DOHH2 (cell line): ENCODE measurements at regions not wholly inside any gene's neighbourhood (a gene's known extent, or its start where the extent isn't known, plus 50 kb on each side); places are given as distances from the start of the nearest gene placed in this dataset.

Source experiments
- H3F3A ChIP-seq: fragments of 200-600 bp; sonication (generic), shearing (Covaris generic); 2 replicates; pipeline ENCODE4 v1.6.0; 2016; ENCODE audit warnings: antibody characterized with exemption, mild to moderate bottlenecking; ENCODE audit not compliant: control insufficient read depth, insufficient read depth
- H3K27ac ChIP-seq: fragments of 200-600 bp; sonication (generic); 2 replicates; pipeline ENCODE4 v1.5.1; 2014; ENCODE audit warnings: low read depth, mild to moderate bottlenecking, low read length, moderate library complexity
- H3K27me3 ChIP-seq: fragments of 200-600 bp; sonication (generic); 2 replicates; pipeline ENCODE4 v1.6.1; 2014; ENCODE audit warnings: mild to moderate bottlenecking, low read length, mixed read lengths; ENCODE audit not compliant: control insufficient read depth
- H3K36me3 ChIP-seq: fragments of 200-600 bp; sonication (generic); 2 replicates; pipeline ENCODE4 v1.6.1; 2014; ENCODE audit warnings: mild to moderate bottlenecking, low read length, moderate library complexity, mixed read lengths; ENCODE audit not compliant: control insufficient read depth
- H3K4me1 ChIP-seq: fragments of 200-600 bp; sonication (generic); 2 replicates; pipeline ENCODE4 v1.6.1; 2014; ENCODE audit warnings: mild to moderate bottlenecking, low read length, mixed read lengths; ENCODE audit not compliant: control insufficient read depth
- H3K4me2 ChIP-seq: fragments of 200-600 bp; sonication (generic); 2 replicates; pipeline ENCODE4 v1.6.0; 2014; ENCODE audit warnings: mild to moderate bottlenecking, low read length, moderate library complexity
- H3K4me3 ChIP-seq: fragments of 200-600 bp; sonication (generic); 2 replicates; pipeline ENCODE4 v1.5.1; 2014; ENCODE audit warnings: mild to moderate bottlenecking, low read length, mixed read lengths
- H3K79me2 ChIP-seq: fragments of 200-600 bp; sonication (generic); 2 replicates; pipeline ENCODE4 v1.6.1; 2014; ENCODE audit warnings: mild to moderate bottlenecking, low read length, mixed read lengths; ENCODE audit not compliant: control insufficient read depth
- H3K9me2 ChIP-seq: fragments of 200-600 bp; sonication (generic); replicated peaks from 2 replicates; pipeline ENCODE4 v1.6.1; 2014; ENCODE audit warnings: mild to moderate bottlenecking, low read length, mixed read lengths; ENCODE audit not compliant: control insufficient read depth
- H3K9me3 ChIP-seq: fragments of 200-600 bp; sonication (generic); 2 replicates; pipeline ENCODE4 v1.6.1; 2014; ENCODE audit warnings: antibody characterized with exemption, low read length, mixed read lengths; ENCODE audit not compliant: control insufficient read depth, insufficient read depth
- H4K20me1 ChIP-seq: fragments of 200-600 bp; sonication (generic); 2 replicates; pipeline ENCODE4 v1.6.0; 2014; ENCODE audit warnings: low read depth, mild to moderate bottlenecking, antibody characterized with exemption, low read length, moderate library complexity; ENCODE audit not compliant: control insufficient read depth, insufficient read depth
- EZH2phosphoT487 ChIP-seq: fragments of 200-600 bp; sonication (generic); IDR thresholded peaks from 2 replicates; pipeline ENCODE4 v1.6.1; 2017; ENCODE audit warnings: borderline replicate concordance, mild to moderate bottlenecking, antibody characterized with exemption, low read length, moderate library complexity, mixed read lengths
- TF ChIP-seq, protein P1 (sequence below): fragments of 200-600 bp; sonication (generic); IDR thresholded peaks from one replicate; pipeline ENCODE4 v1.5.1; 2014; ENCODE audit warnings: antibody characterized with exemption, mild to moderate bottlenecking, low read depth, low read length; ENCODE audit not compliant: poor library complexity, severe bottlenecking

DNA sequence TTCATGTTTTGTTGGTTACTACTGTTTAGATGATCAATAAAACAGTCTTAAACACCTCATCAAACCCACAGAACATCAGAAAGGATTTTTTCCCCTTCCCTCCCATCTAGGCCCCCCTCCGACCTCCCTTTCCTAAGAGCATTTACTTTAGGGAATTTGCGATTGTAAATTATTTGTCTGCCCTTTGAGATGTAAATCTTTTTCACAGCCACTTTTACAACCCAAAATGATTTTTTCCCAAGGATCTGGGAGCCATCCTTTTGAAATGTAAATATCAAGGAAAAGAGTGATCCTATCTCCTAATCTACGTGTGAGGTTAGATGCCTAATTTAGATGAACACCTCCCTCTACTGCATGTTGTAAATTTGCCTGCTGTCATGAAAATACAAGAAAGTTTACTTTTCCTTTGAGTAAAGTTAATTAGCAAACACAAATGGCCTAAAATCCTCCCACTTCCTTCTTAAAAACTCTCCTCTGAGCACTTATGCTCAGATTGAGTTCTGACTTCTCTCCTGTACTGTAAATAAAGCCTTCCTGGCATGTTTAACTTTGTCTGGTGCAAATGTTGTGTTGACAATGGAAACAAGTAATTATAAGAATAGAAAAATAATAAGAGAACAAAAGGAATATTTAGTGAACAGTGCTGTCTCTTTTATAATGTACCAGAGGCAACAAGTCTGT is 1646.9 kb upstream of the SPRY2 start:
- no peak overlapping the region for H3K27ac ChIP-seq
- H3K4me1 ChIP-seq = no peaks in the 10 kb centered on the region

DNA sequence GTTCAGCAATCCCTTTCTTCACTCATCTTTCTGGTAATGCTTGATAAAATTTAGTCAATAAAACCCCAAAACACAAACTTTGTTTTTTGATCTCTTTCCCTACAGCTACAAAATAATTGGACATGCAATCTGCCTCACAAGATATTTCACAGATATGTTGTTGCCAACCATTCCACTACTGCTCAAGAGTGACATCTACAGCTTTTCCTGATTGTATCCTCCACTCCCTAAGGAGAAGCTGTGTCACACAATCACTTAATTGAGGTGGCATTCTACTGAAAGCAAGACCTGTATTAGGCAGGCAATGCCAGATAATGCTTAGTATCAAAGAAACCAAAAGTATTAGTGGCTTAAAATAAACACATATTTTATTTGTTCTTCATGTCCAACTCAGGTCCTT is 1646.2 kb upstream of the SPRY2 start:
- Histone ChIP-seq H3F3A (no peaks in the 10 kb centered on the region), H3K36me3 (no peaks in the 10 kb centered on the region), H3K4me1 (no peaks in the 10 kb centered on the region), H3K4me2 (no peak overlapping the region), H3K9me2 (no peaks in the 10 kb centered on the region), H3K79me2 (no peaks in the 10 kb centered on the region), H4K20me1 (no peaks in the 10 kb centered on the region), H3K9me3 (no peaks in the 10 kb centered on the region), H3K27ac (no peak overlapping the region), H3K4me3 (no peak overlapping the region), H3K27me3 (no peaks in the 10 kb centered on the region)
- TF ChIP-seq EZH2phosphoT487 = no peak
- TF ChIP-seq, protein P1, sequence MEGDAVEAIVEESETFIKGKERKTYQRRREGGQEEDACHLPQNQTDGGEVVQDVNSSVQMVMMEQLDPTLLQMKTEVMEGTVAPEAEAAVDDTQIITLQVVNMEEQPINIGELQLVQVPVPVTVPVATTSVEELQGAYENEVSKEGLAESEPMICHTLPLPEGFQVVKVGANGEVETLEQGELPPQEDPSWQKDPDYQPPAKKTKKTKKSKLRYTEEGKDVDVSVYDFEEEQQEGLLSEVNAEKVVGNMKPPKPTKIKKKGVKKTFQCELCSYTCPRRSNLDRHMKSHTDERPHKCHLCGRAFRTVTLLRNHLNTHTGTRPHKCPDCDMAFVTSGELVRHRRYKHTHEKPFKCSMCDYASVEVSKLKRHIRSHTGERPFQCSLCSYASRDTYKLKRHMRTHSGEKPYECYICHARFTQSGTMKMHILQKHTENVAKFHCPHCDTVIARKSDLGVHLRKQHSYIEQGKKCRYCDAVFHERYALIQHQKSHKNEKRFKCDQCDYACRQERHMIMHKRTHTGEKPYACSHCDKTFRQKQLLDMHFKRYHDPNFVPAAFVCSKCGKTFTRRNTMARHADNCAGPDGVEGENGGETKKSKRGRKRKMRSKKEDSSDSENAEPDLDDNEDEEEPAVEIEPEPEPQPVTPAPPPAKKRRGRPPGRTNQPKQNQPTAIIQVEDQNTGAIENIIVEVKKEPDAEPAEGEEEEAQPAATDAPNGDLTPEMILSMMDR = no peak

More for the DNA sequence above, 1646.9 kb upstream of the SPRY2 start:
- Histone ChIP-seq H3K79me2 (no peaks in the 10 kb centered on the region), H3K4me2 (no peak overlapping the region), H4K20me1 (no peaks in the 10 kb centered on the region), H3K36me3 (no peaks in the 10 kb centered on the region), H3K9me2 (no peaks in the 10 kb centered on the region), H3K4me3 (no peak overlapping the region), H3K27me3 (no peaks in the 10 kb centered on the region), H3F3A (no peaks in the 10 kb centered on the region), H3K9me3 (no peaks in the 10 kb centered on the region)
- TF ChIP-seq EZH2phosphoT487 = no peak
- TF ChIP-seq, protein P1 = no peak

DNA sequence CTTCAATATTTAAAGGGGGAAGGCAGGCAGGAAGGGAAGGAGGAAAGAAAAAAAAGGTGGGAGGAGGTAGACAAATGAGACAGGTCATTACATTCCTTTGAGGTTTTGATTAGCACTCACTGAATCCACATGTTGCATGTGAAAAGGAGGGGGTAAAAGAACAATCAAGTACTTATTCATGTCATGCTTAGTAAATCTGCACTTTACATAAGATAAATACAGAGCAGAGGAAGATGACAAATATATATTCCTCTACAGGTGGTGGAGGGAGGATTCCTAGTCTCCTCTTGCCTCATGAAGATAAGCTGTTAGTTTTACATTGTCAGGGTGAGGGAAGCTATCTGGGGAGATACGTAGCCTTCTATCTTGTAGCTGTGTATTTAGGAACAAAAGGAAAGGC is 1645.4 kb upstream of the SPRY2 start:
- no peaks in the 10 kb centered on the region for H3K27me3 ChIP-seq
- no peak overlapping the region for H3K27ac ChIP-seq
- H3K9me3 ChIP-seq = no peaks in the 10 kb centered on the region
- no peak for TF ChIP-seq EZH2phosphoT487
- TF ChIP-seq, protein P1 = no peak
- no peak overlapping the region for H3K4me2 ChIP-seq
- no peaks in the 10 kb centered on the region for H4K20me1 ChIP-seq
- no peak overlapping the region for H3K4me3 ChIP-seq
- H3K36me3 ChIP-seq = no peaks in the 10 kb centered on the region
- no peaks in the 10 kb centered on the region for H3K9me2 ChIP-seq
- no peaks in the 10 kb centered on the region for H3K4me1 ChIP-seq
- H3F3A ChIP-seq = no peaks in the 10 kb centered on the region
- H3K79me2 ChIP-seq = no peaks in the 10 kb centered on the region
